IMR-90 (cell line): ENCODE measurements at regions not wholly inside any gene's neighbourhood (a gene's known extent, or its start where the extent isn't known, plus 50 kb on each side); places are given as distances from the start of the nearest gene placed in this dataset.

Source experiments
- ATAC-seq: fragments of 200-7000 bp; cut with Tn5 transposase; 2 replicates; pipeline ENCODE4 v1.9.1; 2020; ENCODE audit warnings: low read depth, mild to moderate bottlenecking, moderate library complexity
- BruUV-seq: library from RNA; stranded (reverse); fragments of 400-500 nt; replicated peaks from 2 replicates; lab custom pipeline; 2021; lab: Mats Ljungman, UMichigan
- CTCF ChIA-PET: fragments of 300-600 bp; formaldehyde crosslinking; extraction: SDS; loops from one replicate; lab custom pipeline; 2021; ENCODE audit warnings: antibody characterized with exemption; lab: Yijun Ruan, JAX
- POLR2A ChIA-PET: fragments of 300-600 bp; sonication (Branson Sonifier 250); formaldehyde crosslinking; loops from one replicate; lab custom pipeline; 2022; ENCODE audit warnings: antibody characterized with exemption; ENCODE audit not compliant: unreplicated experiment; lab: Charles Lee
- DNase-seq: peaks from one replicate; pipeline ENCODE4 v3.0.0; 2013
- H2AFZ ChIP-seq: replicated peaks from 2 replicates; pipeline ENCODE3; 2013; ENCODE audit warnings: low read length, mild to moderate bottlenecking; ENCODE audit not compliant: poor library complexity
- H2AK5ac ChIP-seq: 2 replicates; pipeline ENCODE4 v1.6.1; 2013; ENCODE audit warnings: low read depth, low read length, inconsistent platforms
- H2AK9ac ChIP-seq: replicated peaks from 2 replicates; pipeline ENCODE3; 2013; ENCODE audit warnings: mild to moderate bottlenecking, low read depth, low read length, moderate library complexity; ENCODE audit not compliant: poor library complexity
- H2BK120ac ChIP-seq: 2 replicates; pipeline ENCODE4 v1.6.1; 2013; ENCODE audit warnings: low read depth, low read length, inconsistent platforms
- H2BK15ac ChIP-seq: 3 replicates; pipeline ENCODE4 v1.6.1; 2013; ENCODE audit warnings: low read depth, low read length, inconsistent platforms
- H2BK20ac ChIP-seq: 2 replicates; pipeline ENCODE4 v1.6.1; 2013; ENCODE audit warnings: low read depth, mild to moderate bottlenecking, inconsistent platforms, low read length, moderate library complexity
- H2BK5ac ChIP-seq: 2 replicates; pipeline ENCODE4 v1.6.1; 2013; ENCODE audit warnings: mild to moderate bottlenecking, low read depth, low read length, inconsistent platforms; ENCODE audit not compliant: poor library complexity, severe bottlenecking
- H3K14ac ChIP-seq: replicated peaks from 2 replicates; pipeline ENCODE4 v1.6.1; 2013; ENCODE audit warnings: low read depth, low read length, inconsistent platforms
- H3K18ac ChIP-seq: 2 replicates; pipeline ENCODE4 v1.6.1; 2013; ENCODE audit warnings: low read depth, low read length, control low read depth
- H3K23ac ChIP-seq: 2 replicates; pipeline ENCODE4 v1.6.1; 2013; ENCODE audit warnings: low read depth, low read length, inconsistent platforms
- H3K27ac ChIP-seq: 2 replicates; pipeline ENCODE4 v1.5.1; 2013; ENCODE audit warnings: mild to moderate bottlenecking, control low read depth, low read length; ENCODE audit not compliant: insufficient read depth
- H3K27me3 ChIP-seq: 2 replicates; pipeline ENCODE4 v1.6.1; 2013; ENCODE audit warnings: low read length; ENCODE audit not compliant: control insufficient read depth, insufficient read depth
- H3K36me3 ChIP-seq: 2 replicates; pipeline ENCODE4 v1.6.1; 2013; ENCODE audit warnings: low read length, mixed read lengths; ENCODE audit not compliant: control insufficient read depth, insufficient read depth
- H3K4ac ChIP-seq: 2 replicates; pipeline ENCODE4 v1.6.1; 2013; ENCODE audit warnings: low read depth, low read length, inconsistent platforms
- H3K4me1 ChIP-seq: 2 replicates; pipeline ENCODE4 v1.6.1; 2013; ENCODE audit warnings: low read length, mixed read lengths; ENCODE audit not compliant: control insufficient read depth, insufficient read depth
- H3K4me2 ChIP-seq: 2 replicates; pipeline ENCODE4 v1.6.1; 2013; ENCODE audit warnings: low read depth, mild to moderate bottlenecking, control low read depth, low read length, moderate library complexity
- H3K4me3 ChIP-seq: 2 replicates; pipeline ENCODE4 v1.5.1; 2013; ENCODE audit warnings: low read depth, mild to moderate bottlenecking, control low read depth, low read length, moderate library complexity; ENCODE audit not compliant: insufficient read depth
- H3K56ac ChIP-seq: 2 replicates; pipeline ENCODE4 v1.6.1; 2013; ENCODE audit warnings: low read length, inconsistent platforms; ENCODE audit not compliant: insufficient read depth; ENCODE audit errors: extremely low read depth
- H3K79me1 ChIP-seq, 2 experiments: 2 replicates each; pipeline ENCODE4 v1.6.1; 2013; ENCODE audit warnings: low read length in 2 of 2, inconsistent platforms in 1 of 2, low read depth in 1 of 2
- H3K9ac ChIP-seq: 2 replicates; pipeline ENCODE4 v1.6.1; 2013; ENCODE audit warnings: low read depth, low read length, control low read depth
- H3K9me1 ChIP-seq: 2 replicates; pipeline ENCODE4 v1.6.1; 2013; ENCODE audit warnings: low read length, inconsistent platforms; ENCODE audit not compliant: insufficient read depth
- H3K9me3 ChIP-seq: 2 replicates; pipeline ENCODE4 v1.6.1; 2013; ENCODE audit warnings: low read length; ENCODE audit not compliant: control insufficient read depth, insufficient read depth
- H4K20me1 ChIP-seq: 2 replicates; pipeline ENCODE4 v1.6.1; 2013; ENCODE audit warnings: low read length, inconsistent platforms; ENCODE audit not compliant: insufficient read depth
- H4K5ac ChIP-seq: 2 replicates; pipeline ENCODE4 v1.6.1; 2013; ENCODE audit warnings: mild to moderate bottlenecking, low read depth, low read length, control low read depth
- H4K8ac ChIP-seq, 2 experiments: 2 replicates each; pipeline ENCODE4 v1.6.1; 2013; ENCODE audit warnings: low read depth in 2 of 2, low read length in 2 of 2, control low read depth in 1 of 2, inconsistent platforms in 1 of 2
- H4K91ac ChIP-seq: 2 replicates; pipeline ENCODE4 v1.6.1; 2013; ENCODE audit warnings: low read depth, low read length, inconsistent platforms; ENCODE audit not compliant: insufficient read depth
- CEBPB ChIP-seq: IDR thresholded peaks from 2 replicates; pipeline ENCODE4 v1.6.1; 2012; ENCODE audit warnings: low read depth, low read length, improper control_type of control experiment
- ELK1 ChIP-seq: fragments of 150-350 bp; IDR thresholded peaks from 2 replicates; pipeline ENCODE4 v1.6.1; 2016; ENCODE audit warnings: low read depth, mild to moderate bottlenecking, low read length, moderate library complexity, borderline replicate concordance
- FOS ChIP-seq: fragments of 150-350 bp; IDR thresholded peaks from 2 replicates; pipeline ENCODE4 v1.6.1; 2016; ENCODE audit warnings: low read depth, low read length
- MAZ ChIP-seq: IDR thresholded peaks from 2 replicates; pipeline ENCODE4 v1.6.1; 2012; ENCODE audit warnings: low read depth, mild to moderate bottlenecking, low read length, improper control_type of control experiment, moderate library complexity, borderline replicate concordance
- MXI1 ChIP-seq: IDR thresholded peaks from 2 replicates; pipeline ENCODE4 v1.6.1; 2012; ENCODE audit warnings: low read depth, mild to moderate bottlenecking, low read length, moderate library complexity, borderline replicate concordance
- NFE2L2 ChIP-seq: fragments of 150-350 bp; IDR thresholded peaks from 2 replicates; pipeline ENCODE4 v1.6.1; 2016; ENCODE audit warnings: low read depth, mild to moderate bottlenecking, low read length
- RFX5 ChIP-seq: IDR thresholded peaks from 2 replicates; pipeline ENCODE4 v1.8.0; 2012; ENCODE audit warnings: low read depth, mild to moderate bottlenecking, low read length, moderate library complexity
- SMC3 ChIP-seq: fragments of 150-350 bp; IDR thresholded peaks from 2 replicates; pipeline ENCODE4 v1.6.1; 2016; ENCODE audit warnings: low read depth, mild to moderate bottlenecking, antibody characterized with exemption, low read length, moderate library complexity
- WGBS, 2 experiments: methylation state at CpG; one replicate each; pipeline versions ENCODE4 v1.1.5 to v1.1.7; 2013; ENCODE audit warnings: missing lambda C conversion rate in 2 of 2; ENCODE audit not compliant: insufficient read length in 1 of 2; ENCODE audit errors: extremely low coverage in 2 of 2; 5-methylcytosine and 5-hydroxymethylcytosine counted together
- dilution Hi-C: fragments of 300-500 bp; cut with HindIII; formaldehyde crosslinking; loops from one replicate; pipeline ENCODE4 v1.14.3; 2018; ENCODE audit warnings: low sequenced_read_pairs; ENCODE audit not compliant: unreplicated experiment
- in situ Hi-C: fragments of 300-500 bp; cut with MboI; formaldehyde crosslinking; loops from 3 replicates; pipeline ENCODE4 v1.14.3; 2019; ENCODE audit warnings: low sequenced_read_pairs, inconsistent platforms, mixed read lengths
- intact Hi-C: fragments of 100-400 bp; cut with micrococcal nuclease; formaldehyde crosslinking; loops from 2 replicates; pipeline ENCODE4 v1.10.0; 2022

GRCh38 chr16:88319116-88319965, 63.4 kb upstream of the ZNF469 start (continued):
- no peak for TF ChIP-seq NFE2L2

- no peaks in the 10 kb centered on the region for H3K27me3 ChIP-seq
- H2BK20ac ChIP-seq, result no peak overlapping the region
- DNase-seq (no peak), ATAC-seq (no peak)
- peak overlapping the region; percentile 56 for H2AFZ ChIP-seq
- CTCF ChIA-PET, result no interaction called here
- WGBS, 2 experiments, result 92% methylated on average over 11 of the region's 16 CpGs; no CpG with 5 or more reads in 1 of the 2 experiments
- no peak overlapping the region for H2AK9ac ChIP-seq
- no peak overlapping the region for H3K23ac ChIP-seq
- H3K18ac ChIP-seq, result no peak overlapping the region
- H3K36me3 ChIP-seq, result no peaks in the 10 kb centered on the region
- BruUV-seq, result no TSS peak
- peaks cover 0 to 2% of the 10 kb centered on the region in 2 experiments; a peak in 1 of 4 replicates for H3K79me1 ChIP-seq
- H3K9me1 ChIP-seq, result peaks cover 5% of the 10 kb centered on the region; the same call in 1 of the 2 replicates
- no peak overlapping the region for H3K9ac ChIP-seq
- H4K91ac ChIP-seq, result peak overlapping the region; percentile 76; the same call in 1 of the 2 replicates
- no peak overlapping the region for H3K27ac ChIP-seq
- no peak overlapping the region for H4K5ac ChIP-seq
- H3K9me3 ChIP-seq, result no peaks in the 10 kb centered on the region
- no peak overlapping the region for H2BK5ac ChIP-seq
- no peak overlapping the region for H4K8ac ChIP-seq
- in situ Hi-C loops (no loop called here), dilution Hi-C loops (no loop called here), intact Hi-C loops (no loop called here)
- H3K14ac ChIP-seq, result no peak overlapping the region
- H3K4ac ChIP-seq, result peak overlapping the region; percentile 56
- peaks cover 9% of the 10 kb centered on the region for H3K4me1 ChIP-seq
- H3K4me2 ChIP-seq, result no peak overlapping the region
- POLR2A ChIA-PET, result no interaction called here
- H3K4me3 ChIP-seq, result no peak overlapping the region
- H3K56ac ChIP-seq, result no peak overlapping the region
- peak overlapping the region; percentile 73 for H2BK120ac ChIP-seq
- TF ChIP-seq MXI1, result no peak
- no peak for TF ChIP-seq ELK1
- no peak for TF ChIP-seq FOS
- no peak for TF ChIP-seq MAZ
- TF ChIP-seq SMC3, result no peak
- TF ChIP-seq RFX5, result no peak
- no peak for TF ChIP-seq CEBPB
- no peak overlapping the region for H2BK15ac ChIP-seq
- peak overlapping the region; percentile 79 for H2AK5ac ChIP-seq
- no peaks in the 10 kb centered on the region for H4K20me1 ChIP-seq
Observed at GRCh38 chr16:88320947-88321634, 61.7 kb upstream of the ZNF469 start.
